ENCODE measurements at regions not wholly inside any gene's neighbourhood (a gene's known extent, or its start where the extent isn't known, plus 50 kb on each side); places are given as distances from the start of the nearest gene placed in this dataset.

DNA sequence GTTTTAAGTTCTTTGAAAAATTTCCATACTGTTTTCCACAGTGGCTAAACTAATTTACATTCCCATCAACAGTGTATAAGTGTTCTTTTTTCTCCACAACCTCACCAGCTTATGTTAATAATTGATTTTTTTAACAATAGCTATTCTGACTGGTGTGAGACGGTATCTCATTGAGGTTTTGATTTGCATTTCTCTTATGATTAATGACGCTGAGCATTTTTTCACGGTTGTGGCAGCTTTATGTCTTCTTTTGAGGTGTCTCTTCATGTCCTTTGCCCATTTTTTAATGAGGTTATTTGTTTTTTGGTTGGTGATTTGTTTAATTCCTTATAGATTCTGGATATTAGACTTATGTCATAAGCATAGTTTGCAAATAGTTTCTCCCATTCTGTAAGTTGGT lies 997.9 kb downstream of the SUCLG1 start:
- TF ChIP-seq CREB1 (IDR thresholded peaks at IDR 0.05; ENCODE audit: low read depth) (no peak), EP300 (IDR thresholded peaks at IDR 0.05; ENCODE audit: borderline replicate concordance) (no peak), YY1 (IDR thresholded peaks at IDR 0.05; ENCODE audit: low read depth) (no peak)
- TF ChIP-seq, protein P1, sequence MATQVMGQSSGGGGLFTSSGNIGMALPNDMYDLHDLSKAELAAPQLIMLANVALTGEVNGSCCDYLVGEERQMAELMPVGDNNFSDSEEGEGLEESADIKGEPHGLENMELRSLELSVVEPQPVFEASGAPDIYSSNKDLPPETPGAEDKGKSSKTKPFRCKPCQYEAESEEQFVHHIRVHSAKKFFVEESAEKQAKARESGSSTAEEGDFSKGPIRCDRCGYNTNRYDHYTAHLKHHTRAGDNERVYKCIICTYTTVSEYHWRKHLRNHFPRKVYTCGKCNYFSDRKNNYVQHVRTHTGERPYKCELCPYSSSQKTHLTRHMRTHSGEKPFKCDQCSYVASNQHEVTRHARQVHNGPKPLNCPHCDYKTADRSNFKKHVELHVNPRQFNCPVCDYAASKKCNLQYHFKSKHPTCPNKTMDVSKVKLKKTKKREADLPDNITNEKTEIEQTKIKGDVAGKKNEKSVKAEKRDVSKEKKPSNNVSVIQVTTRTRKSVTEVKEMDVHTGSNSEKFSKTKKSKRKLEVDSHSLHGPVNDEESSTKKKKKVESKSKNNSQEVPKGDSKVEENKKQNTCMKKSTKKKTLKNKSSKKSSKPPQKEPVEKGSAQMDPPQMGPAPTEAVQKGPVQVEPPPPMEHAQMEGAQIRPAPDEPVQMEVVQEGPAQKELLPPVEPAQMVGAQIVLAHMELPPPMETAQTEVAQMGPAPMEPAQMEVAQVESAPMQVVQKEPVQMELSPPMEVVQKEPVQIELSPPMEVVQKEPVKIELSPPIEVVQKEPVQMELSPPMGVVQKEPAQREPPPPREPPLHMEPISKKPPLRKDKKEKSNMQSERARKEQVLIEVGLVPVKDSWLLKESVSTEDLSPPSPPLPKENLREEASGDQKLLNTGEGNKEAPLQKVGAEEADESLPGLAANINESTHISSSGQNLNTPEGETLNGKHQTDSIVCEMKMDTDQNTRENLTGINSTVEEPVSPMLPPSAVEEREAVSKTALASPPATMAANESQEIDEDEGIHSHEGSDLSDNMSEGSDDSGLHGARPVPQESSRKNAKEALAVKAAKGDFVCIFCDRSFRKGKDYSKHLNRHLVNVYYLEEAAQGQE (IDR thresholded peaks at IDR 0.05; ENCODE audit: low read depth), result no peak
